Stimulated activated CD8-positive, alpha-beta memory T cell treated with anti-CD3 and anti-CD28 coated beads, Interleukin-7, amount 100 ng/mL, for 1 hour (primary cell): ENCODE measurements at regions not wholly inside any gene's neighbourhood (a gene's known extent, or its start where the extent isn't known, plus 50 kb on each side); places are given as distances from the start of the nearest gene placed in this dataset.
A peak's percentile ranks its signal among the peaks of the same experiment; 100 is the strongest.
"Not testable (repeated sequence)": the region's sequence is repeated elsewhere in the genome, so short reads cannot be mapped to it uniquely, and the experiment has no call there.

Experiments used
- DNase-seq, 2 donors: peaks; one replicate each; pipeline ENCODE4 v3.0.0-alpha.2; 2020; ENCODE audit warnings: low read depth in 2 of 2

- no peak for DNase-seq
Observed at GRCh38 chr14:89743828-89744227, 210.7 kb downstream of the EFCAB11 start.

GRCh38 chr14:89740241-89740640 lies 214.3 kb downstream of the EFCAB11 start:
- no peak for DNase-seq

- no peak for DNase-seq
Observed at GRCh38 chr14:89736881-89737280, 217.6 kb downstream of the EFCAB11 start.

- no peak for DNase-seq
Observed at GRCh38 chr14:89731396-89731933, 223.1 kb downstream of the EFCAB11 start.

DNA sequence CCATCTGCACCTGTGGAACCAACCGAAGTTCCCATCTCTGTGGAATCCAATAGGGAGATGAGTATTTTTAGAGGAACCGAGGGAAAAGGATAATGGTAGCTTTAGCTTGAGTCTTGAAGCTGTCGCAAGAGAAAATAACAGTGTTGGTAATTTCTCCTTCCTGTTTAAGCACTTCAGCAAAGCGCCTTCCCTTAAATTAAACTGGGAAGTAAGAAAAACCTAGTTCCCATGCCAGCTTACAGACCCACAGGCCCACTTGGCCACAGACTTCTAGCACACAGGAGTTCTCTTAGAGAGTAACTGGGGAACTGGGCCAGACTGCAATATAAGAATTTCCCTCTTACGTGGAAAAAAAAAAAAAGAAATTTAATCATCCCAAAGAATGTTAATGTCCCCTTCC lies 223.8 kb downstream of the EFCAB11 start:
- DNase-seq: no peak

GRCh38 chr14:89728964-89729363 lies 225.6 kb downstream of the EFCAB11 start:
- DNase-seq: no peak

DNA sequence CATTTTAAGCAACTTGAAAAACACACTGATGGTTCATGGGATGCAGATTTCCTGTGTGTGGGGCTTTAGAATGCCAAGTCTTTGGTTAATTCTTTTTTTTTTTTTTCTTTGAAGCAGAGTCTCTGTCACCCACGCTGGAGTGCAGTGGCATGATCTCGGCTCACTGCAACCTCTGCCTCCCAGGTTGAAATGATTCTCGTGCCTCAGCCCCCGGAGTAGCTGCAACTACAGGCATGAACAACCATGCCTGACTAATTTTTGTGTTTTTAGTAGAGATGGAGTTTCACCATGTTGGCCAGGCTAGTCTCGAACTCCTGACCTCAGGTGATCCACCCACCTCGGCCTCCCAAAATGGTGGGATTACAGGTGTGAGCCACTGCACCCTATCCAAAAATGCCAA lies 228.3 kb downstream of the EFCAB11 start:
- not testable (repeated sequence) for DNase-seq

DNA sequence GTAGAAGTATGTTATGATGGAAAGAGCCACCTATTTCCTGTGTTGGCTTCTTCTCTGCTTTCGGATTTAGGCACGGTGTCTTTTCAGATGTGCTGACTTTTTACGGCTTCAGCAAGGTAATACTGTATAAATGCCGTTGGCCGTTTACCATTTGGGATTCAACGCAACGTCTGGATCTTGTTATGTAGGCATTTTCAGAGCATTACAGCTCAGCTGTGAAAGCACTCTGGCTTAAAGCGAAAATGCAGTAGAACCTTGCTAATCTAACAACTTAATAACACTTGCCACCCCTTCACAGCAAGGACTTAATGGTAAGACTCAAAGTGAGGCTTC lies 229.9 kb downstream of the EFCAB11 start:
- DNase-seq: no peak

DNA sequence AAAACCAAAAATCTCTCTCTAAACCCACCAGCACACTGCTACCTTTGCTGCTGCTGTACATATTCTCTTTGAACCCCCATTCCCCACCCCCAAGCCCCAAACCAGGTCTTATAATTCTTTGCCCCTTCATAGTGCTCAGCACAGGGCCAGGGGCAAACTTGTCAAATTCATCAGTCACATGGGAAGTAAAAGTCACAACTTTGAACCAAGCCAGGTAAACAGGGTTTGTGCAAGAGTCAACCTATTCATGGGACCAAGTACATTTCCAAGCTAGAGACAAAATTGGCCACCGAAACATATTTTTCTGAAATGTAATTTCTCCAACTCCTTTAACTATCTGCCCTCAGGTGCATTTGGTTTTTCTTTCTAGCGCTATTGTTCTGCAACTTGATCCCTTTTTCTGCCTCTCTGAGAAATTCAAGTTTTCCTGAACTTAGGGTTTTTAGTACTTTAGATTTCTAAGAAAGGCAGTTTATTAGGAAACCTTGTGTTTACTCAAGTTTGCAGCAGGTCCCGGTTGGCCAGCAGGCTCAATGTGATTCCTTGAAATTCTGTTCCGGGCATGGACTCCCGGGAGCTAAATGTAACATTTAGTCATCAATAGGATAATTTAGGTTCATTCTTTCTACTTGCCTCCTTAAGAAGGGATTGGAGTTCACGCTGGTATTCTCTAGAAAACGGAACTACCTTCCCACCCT lies 230.5 kb downstream of the EFCAB11 start:
- no peak for DNase-seq

GRCh38 chr14:89721956-89722355 lies 232.6 kb downstream of the EFCAB11 start:
- DNase-seq: no peak

GRCh38 chr14:89720741-89721729 lies 233.5 kb downstream of the EFCAB11 start:
- DNase-seq: peak; percentile 36 to 45

DNA sequence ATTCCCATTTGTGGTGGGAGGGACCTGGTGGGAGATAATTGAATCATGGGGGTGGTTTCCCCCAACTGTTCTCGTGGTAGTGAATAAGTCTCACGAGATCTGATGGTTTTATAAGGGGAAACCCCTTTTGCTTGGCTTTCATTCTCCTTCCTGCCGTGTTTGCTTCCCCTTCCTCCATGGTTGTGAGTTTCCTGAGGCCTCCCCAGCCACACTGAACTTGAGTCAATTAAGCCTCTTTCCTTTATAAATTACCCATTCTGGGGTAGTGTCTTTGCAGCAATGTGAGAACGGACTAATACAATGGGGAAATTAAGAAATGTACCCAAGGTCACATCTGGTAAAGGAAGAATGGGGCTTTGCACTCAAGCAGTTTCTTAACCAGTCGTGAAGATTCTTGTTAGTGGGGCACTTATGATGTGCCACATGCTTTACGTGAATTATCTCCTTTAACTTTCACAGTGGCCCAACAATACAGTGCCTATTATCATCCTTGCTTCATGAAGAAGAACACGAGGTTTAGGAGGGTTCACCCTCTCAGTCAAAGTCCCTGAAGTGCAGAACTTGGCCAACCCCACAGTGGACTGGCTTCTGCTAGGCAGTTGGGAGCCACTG lies 234.3 kb downstream of the EFCAB11 start:
- DNase-seq: no peak

GRCh38 chr14:89719366-89720075 lies 235.0 kb downstream of the EFCAB11 start:
- no peak for DNase-seq

- DNase-seq: no peak
Observed at GRCh38 chr14:89708982-89709625, 245.4 kb downstream of the EFCAB11 start.

- DNase-seq: no peak
Observed at GRCh38 chr14:89707086-89707485, 247.4 kb downstream of the EFCAB11 start.

GRCh38 chr14:89702876-89703200 lies 251.7 kb downstream of the EFCAB11 start:
- DNase-seq: no peak

DNA sequence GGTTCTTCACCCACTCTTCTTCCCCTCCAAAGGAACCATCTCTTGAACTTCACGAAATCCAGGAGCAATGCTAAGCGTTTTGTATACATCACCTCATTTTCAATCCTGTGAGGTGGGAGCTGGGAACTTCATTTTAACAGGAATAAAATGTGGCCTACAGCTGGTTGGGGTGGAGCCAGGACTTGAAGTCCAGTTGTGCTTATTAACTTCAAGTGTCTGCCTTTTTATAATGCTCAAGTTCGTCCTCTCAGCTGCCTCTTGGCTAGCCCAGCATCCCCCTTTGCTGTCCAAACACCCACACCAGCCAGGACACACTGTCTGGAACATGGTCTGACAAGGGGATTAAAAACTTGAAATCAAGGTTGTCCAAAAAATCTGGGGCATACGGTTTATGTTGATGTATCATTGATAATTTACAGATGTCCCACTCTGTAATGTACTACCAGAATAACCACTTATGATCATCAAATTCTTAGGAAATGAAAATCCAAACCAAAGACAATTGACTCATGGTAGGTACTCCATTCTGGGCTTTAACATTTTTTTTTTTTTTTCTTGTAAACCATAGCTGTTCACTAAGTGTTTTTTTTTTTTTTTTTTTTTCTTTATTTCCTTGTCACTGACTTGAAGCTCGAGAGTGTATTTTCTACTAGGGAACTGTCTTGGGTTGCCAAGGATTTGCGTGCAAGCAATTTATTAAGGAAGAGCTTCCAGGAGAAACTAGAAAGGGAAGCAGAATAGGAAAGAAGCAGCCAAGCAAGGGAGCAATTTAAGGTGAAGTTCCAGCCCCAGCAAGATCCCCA lies 252.3 kb downstream of the EFCAB11 start:
- no peak for DNase-seq

DNA sequence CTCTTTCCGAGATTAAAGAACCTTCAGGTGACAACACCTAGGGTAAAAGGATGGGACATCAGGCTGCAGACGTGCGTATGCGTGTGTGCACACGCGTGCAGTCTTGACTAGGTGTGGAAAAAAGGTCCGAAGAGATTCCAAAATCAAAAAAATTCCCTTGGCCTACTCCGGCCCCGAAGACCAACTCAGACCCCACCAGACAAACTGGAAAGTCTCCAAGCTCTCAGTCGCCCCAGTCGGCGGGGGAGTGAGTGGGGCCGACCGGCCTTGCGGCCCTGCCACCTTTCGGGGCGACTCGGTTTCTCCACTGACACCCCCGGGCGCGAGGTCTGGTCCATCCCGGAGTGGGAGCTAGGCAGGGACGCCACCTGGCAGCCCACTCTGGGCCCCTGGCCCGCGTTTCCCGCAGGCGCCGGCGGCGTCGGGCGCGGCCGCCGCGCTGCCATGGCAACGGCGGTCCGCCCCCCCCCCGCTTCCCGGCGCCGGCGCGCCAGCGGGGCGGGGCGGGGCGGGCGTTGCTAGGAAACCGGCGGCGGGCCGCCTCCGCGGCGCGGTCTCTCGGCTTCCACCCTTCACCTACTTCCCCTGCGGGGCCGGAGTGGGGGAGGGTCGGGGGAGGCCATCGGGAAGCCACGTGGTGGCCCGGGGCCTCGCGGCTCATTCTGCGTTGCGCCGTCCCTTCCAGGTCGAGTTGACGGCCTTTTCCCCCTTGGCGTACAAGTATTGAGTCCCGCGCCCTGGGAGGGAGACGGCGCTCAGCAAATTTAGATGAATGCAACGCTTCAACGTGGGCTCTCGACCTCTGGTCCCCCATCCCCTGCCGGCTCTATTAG lies 253.1 kb downstream of the EFCAB11 start:
- DNase-seq: peak; percentile 70

GRCh38 chr14:89700801-89701200 lies 253.7 kb downstream of the EFCAB11 start:
- DNase-seq: no peak

DNA sequence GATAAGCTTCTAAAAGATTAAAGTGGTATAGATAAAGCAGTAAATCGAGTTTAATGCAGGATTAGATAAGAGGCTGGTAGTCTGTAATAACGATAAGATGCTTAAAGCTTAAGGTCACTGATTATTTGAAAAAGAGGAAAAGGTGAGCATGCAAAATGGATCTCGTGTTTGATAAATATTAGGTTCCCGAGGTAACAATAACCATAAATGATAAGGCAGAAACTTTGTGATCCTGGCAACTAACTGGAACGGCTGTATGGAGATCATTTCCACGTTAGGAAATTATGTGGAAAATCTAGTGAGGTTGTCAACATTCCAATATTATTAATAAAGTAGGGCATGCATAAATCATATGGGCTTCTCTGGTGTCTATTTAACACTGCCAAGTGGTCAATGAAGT lies 255.5 kb downstream of the EFCAB11 start:
- no peak for DNase-seq
